IPS-18a (cell line): ENCODE measurements at regions not wholly inside any gene's neighbourhood (a gene's known extent, or its start where the extent isn't known, plus 50 kb on each side); places are given as distances from the start of the nearest gene placed in this dataset.

Source experiments
- H3K27ac ChIP-seq: one replicate; pipeline ENCODE4 v1.5.1; 2013; ENCODE audit warnings: low read length
- H3K27me3 ChIP-seq: one replicate; pipeline ENCODE4 v1.6.1; 2013; ENCODE audit warnings: mild to moderate bottlenecking, low read length; ENCODE audit not compliant: control insufficient read depth, insufficient read depth
- H3K36me3 ChIP-seq: one replicate; pipeline ENCODE4 v1.6.1; 2013; ENCODE audit warnings: low read depth, low read length; ENCODE audit not compliant: control insufficient read depth
- H3K4me1 ChIP-seq: one replicate; pipeline ENCODE4 v1.6.1; 2013; ENCODE audit warnings: low read depth, low read length; ENCODE audit not compliant: control insufficient read depth
- H3K4me3 ChIP-seq: one replicate; pipeline ENCODE4 v1.5.1; 2013; ENCODE audit warnings: low read length
- H3K9ac ChIP-seq: one replicate; pipeline ENCODE4 v1.6.1; 2013; ENCODE audit warnings: mild to moderate bottlenecking, low read length, moderate library complexity
- H3K9me3 ChIP-seq: one replicate; pipeline ENCODE4 v1.6.1; 2013; ENCODE audit warnings: low read depth, low read length; ENCODE audit not compliant: control insufficient read depth

DNA sequence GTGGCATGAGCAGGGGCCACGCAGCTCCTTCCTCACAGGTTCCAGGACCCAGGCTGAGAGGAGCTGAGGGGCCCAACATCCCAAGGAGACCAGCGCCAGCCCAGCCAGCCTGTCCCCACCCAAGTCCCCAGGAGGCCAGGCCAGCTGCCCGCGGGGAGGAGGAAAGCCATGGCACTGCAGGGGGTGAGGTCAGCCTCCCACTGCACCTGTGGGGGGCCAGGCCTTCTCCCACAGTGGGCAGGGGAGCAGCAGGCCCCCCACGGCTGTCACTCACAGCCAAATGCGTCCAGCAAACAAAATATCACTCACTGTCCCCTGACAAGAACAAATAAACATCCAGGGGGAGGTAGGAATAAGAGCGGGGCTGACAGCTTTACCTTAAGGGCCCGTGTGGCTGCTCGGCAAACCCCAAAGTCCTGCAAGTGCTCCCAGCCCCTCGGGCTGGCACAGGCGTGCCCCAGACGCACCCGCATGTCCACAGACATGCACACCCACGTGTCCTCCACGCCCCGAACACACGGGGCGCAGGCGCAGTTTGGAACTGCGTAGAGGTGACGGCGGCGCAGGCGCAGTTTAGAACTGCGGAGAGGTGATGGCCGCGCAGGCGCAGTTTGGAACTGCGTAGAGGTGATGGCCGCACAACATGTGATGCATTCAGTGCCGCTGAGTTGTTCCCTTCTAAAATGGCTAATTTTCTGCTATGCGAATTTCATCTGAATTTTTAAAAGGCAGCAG, 291.1 kb downstream of the FOXL1 start:
- H3K27me3 ChIP-seq: no peaks in the 10 kb centered on the region
- H3K36me3 ChIP-seq: no peaks in the 10 kb centered on the region
- H3K9me3 ChIP-seq: no peaks in the 10 kb centered on the region
- H3K4me1 ChIP-seq: no peaks in the 10 kb centered on the region
- no peak overlapping the region for H3K4me3 ChIP-seq
- no peak overlapping the region for H3K27ac ChIP-seq
- no peak overlapping the region for H3K9ac ChIP-seq

GRCh38 chr16:86870380-86870779, 292.0 kb downstream of the FOXL1 start:
- Histone ChIP-seq H3K27ac (no peak overlapping the region), H3K9me3 (no peaks in the 10 kb centered on the region), H3K4me1 (no peaks in the 10 kb centered on the region), H3K27me3 (no peaks in the 10 kb centered on the region), H3K9ac (no peak overlapping the region), H3K36me3 (no peaks in the 10 kb centered on the region), H3K4me3 (no peak overlapping the region)

- H3K27me3 ChIP-seq: no peaks in the 10 kb centered on the region
- no peaks in the 10 kb centered on the region for H3K4me1 ChIP-seq
- no peak overlapping the region for H3K9ac ChIP-seq
- H3K36me3 ChIP-seq: no peaks in the 10 kb centered on the region
- no peak overlapping the region for H3K27ac ChIP-seq
- H3K9me3 ChIP-seq: no peaks in the 10 kb centered on the region
- no peak overlapping the region for H3K4me3 ChIP-seq
Measured at GRCh38 chr16:86872131-86872530, 293.8 kb downstream of the FOXL1 start.

- Histone ChIP-seq H3K36me3 (no peaks in the 10 kb centered on the region), H3K4me1 (no peaks in the 10 kb centered on the region), H3K27ac (no peak overlapping the region)
Measured at GRCh38 chr16:86872833-86873232, 294.5 kb downstream of the FOXL1 start.

GRCh38 chr16:86874141-86874540, 295.8 kb downstream of the FOXL1 start:
- no peaks in the 10 kb centered on the region for H3K27me3 ChIP-seq
- no peak overlapping the region for H3K27ac ChIP-seq
- H3K9me3 ChIP-seq: no peaks in the 10 kb centered on the region
- no peak overlapping the region for H3K9ac ChIP-seq
- H3K4me1 ChIP-seq: no peaks in the 10 kb centered on the region
- no peak overlapping the region for H3K4me3 ChIP-seq
- H3K36me3 ChIP-seq: no peaks in the 10 kb centered on the region

More at GRCh38 chr16:86872833-86873232, 294.5 kb downstream of the FOXL1 start:
- H3K9me3 ChIP-seq: no peaks in the 10 kb centered on the region
- no peak overlapping the region for H3K4me3 ChIP-seq
- H3K27me3 ChIP-seq: no peaks in the 10 kb centered on the region
- H3K9ac ChIP-seq: no peak overlapping the region

GRCh38 chr16:86876499-86876898, 298.1 kb downstream of the FOXL1 start:
- H3K36me3 ChIP-seq: no peaks in the 10 kb centered on the region
- no peak overlapping the region for H3K4me3 ChIP-seq
- H3K4me1 ChIP-seq: no peaks in the 10 kb centered on the region
- H3K9me3 ChIP-seq: no peaks in the 10 kb centered on the region
- no peak overlapping the region for H3K27ac ChIP-seq
- no peaks in the 10 kb centered on the region for H3K27me3 ChIP-seq
- no peak overlapping the region for H3K9ac ChIP-seq

DNA sequence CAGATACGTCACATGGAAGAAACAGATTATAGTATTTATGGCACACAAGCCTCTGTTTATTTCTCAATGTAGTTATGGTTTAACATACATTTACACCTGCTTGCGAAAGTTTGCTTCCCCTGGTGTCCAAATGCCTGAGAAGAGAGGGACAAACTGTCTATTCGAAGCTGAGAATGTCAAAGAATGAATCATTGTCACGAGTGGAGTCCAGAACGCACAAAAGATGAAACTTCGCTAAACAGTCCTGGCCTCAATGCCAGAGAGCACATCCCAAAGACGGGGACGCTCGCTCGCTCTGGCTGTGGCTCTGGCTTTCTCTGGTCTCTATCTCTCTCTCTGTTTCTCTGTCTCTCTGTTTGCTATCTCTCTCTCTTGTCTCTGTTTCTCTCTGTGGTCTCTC, 298.8 kb downstream of the FOXL1 start:
- Histone ChIP-seq H3K9ac (no peak overlapping the region), H3K4me3 (no peak overlapping the region), H3K27me3 (no peaks in the 10 kb centered on the region), H3K36me3 (no peaks in the 10 kb centered on the region), H3K9me3 (no peaks in the 10 kb centered on the region), H3K27ac (no peak overlapping the region), H3K4me1 (no peaks in the 10 kb centered on the region)

DNA sequence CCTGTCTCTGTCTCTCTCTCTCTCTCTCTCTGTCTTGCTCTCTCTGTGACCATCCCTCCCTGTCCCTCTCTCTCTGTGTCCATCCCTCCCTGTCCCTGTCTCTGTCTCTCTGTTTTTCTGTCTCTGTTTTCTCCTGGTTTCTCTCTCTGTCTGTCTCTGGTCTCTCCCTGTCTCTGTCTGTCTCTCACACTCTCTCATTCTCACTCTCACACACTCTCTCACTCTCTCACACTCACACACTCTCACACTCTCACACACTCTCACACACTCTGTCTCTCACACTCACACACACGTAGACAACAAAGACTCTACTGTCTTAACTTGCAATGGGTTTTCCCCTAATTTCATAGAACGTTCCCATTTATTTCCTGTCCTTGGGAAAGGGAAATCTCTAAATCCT, 299.5 kb downstream of the FOXL1 start:
- no peaks in the 10 kb centered on the region for H3K4me1 ChIP-seq
- H3K27ac ChIP-seq: no peak overlapping the region
- H3K36me3 ChIP-seq: no peaks in the 10 kb centered on the region
- no peaks in the 10 kb centered on the region for H3K27me3 ChIP-seq
- no peak overlapping the region for H3K9ac ChIP-seq
- no peak overlapping the region for H3K4me3 ChIP-seq
- H3K9me3 ChIP-seq: no peaks in the 10 kb centered on the region

DNA sequence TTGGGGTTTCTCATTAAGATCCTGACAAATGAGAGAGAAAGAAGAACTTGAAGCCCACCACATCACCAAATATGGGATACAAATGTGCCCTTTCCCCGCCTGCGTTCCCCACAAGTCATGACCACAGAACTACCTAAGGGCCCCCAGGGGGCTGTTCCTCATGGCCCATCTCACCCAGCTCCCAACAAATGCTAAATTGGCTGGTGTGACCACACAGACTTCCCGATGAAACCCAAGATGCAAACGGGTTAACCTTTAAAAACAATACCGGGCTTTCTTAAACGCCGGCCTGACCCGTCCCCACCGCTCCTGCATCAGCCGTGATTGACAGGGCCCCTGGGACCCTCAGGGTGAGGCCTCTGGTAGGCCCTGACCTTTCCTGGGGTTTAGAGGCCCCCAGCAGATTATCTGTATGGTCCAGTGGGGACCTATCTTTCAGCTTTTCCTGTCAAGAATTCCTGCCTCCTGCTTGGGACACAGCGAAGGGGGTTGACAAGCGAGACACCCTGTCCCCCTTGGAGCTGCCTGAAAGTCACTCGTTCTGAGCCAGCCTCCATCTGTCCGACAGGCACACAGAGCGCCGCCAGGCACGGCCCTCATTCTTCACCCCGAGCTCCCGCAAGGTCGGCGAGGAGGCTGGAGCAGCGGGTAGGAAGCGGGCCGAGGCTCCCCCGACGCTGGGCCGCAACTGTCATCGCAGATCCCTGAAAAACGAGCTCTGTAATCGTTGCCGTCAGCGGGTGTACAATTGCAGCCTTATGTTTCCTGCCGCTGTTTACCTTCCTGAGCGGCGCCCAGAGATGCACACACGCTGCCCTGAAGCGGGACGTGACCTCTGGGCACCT, 300.1 kb downstream of the FOXL1 start:
- no peaks in the 10 kb centered on the region for H3K9me3 ChIP-seq
- H3K4me1 ChIP-seq: no peaks in the 10 kb centered on the region
- H3K4me3 ChIP-seq: no peak overlapping the region
- no peaks in the 10 kb centered on the region for H3K36me3 ChIP-seq
- no peak overlapping the region for H3K27ac ChIP-seq
- H3K9ac ChIP-seq: no peak overlapping the region
- H3K27me3 ChIP-seq: no peaks in the 10 kb centered on the region

DNA sequence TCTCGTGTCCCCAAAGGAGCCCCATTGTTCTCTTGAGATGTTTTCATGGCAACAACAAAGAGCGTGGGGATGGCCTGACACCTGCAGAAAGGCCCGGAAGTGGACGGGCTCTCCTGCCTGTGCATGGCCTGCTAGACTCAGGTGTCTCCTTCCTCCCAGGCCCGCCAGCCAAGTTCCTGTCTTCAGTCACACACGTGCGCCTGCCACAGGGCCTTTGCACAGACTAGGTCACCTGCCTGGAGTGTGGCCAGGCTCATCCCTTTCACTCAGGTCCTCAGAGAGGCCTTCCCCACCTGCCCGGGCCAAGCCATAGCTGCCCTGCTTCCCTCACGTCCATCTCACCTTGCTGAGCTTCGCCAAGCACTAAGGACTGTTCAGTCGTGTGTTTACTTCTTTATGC, 300.9 kb downstream of the FOXL1 start:
- Histone ChIP-seq H3K9ac (no peak overlapping the region), H3K4me1 (peaks cover 3% of the 10 kb centered on the region), H3K36me3 (no peaks in the 10 kb centered on the region), H3K4me3 (no peak overlapping the region), H3K27ac (no peak overlapping the region), H3K9me3 (no peaks in the 10 kb centered on the region), H3K27me3 (no peaks in the 10 kb centered on the region)

- H3K36me3 ChIP-seq: no peaks in the 10 kb centered on the region
- H3K4me3 ChIP-seq: no peak overlapping the region
- peaks cover 3% of the 10 kb centered on the region for H3K4me1 ChIP-seq
- H3K9me3 ChIP-seq: no peaks in the 10 kb centered on the region
- no peaks in the 10 kb centered on the region for H3K27me3 ChIP-seq
- no peak overlapping the region for H3K27ac ChIP-seq
- H3K9ac ChIP-seq: no peak overlapping the region
Measured at GRCh38 chr16:86880316-86881117, 302.2 kb downstream of the FOXL1 start.
